ENCODE measurements at regions not wholly inside any gene's neighbourhood (a gene's known extent, or its start where the extent isn't known, plus 50 kb on each side); places are given as distances from the start of the nearest gene placed in this dataset.

DNA sequence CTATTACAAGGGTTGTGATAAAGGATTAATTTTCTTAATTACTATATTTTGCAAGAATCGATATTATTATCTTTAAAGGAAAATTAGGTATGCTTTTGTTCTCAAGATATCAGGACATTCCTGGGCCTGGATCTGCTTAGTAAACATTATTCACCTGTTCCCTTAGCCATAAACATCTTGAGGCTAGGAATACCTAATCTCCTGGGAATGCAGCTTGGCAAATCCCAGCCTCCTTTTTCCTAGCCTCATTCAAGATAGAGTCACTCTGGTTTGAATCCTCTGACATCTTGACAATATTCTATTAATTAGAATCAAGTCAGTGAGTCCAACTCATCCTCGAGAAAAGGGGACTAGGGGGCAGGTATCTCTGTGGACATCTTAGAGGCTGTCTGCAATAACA is 327.1 kb downstream of the STIM2 start:
- no peak for DNase-seq

DNA sequence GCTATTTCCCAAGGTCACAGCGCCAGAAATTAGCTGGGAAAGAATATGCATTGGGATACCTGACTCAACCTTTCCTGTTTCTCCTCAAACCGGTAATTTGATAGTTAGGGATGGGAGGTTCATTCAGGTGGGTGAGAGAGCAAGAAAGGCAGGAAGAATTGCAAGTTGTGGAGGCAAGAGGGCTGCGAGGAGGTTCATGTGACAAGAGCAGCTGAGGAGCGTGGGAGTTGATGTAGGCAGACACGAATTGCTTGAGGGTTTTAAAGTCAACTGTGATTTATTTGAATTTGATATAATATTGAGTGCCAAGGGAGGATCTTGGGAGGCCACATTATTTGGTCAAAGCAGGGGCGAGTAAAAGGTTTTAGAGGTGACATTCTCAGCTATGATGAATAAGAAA is 329.0 kb downstream of the STIM2 start:
- DNase-seq = no peak

DNA sequence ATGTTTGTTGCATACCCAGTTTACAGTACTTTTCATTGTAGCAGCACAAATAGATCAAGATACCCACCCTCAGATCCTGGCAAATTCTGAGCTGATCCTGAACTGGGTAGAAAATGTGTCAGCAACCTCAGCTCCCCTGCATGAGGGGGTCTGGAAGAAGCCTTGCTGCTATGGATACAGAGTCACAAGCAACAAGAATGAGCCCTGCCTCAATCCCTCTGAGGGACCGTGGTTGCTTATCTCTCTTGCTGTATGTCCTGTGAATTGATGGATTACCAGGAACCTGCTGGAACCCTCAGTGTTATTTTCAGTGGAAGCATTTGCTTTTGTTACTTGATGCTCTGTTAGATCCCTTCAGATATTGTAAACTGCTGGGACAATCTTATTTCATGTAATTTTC is 331.0 kb downstream of the STIM2 start:
- DNase-seq = no peak

DNA sequence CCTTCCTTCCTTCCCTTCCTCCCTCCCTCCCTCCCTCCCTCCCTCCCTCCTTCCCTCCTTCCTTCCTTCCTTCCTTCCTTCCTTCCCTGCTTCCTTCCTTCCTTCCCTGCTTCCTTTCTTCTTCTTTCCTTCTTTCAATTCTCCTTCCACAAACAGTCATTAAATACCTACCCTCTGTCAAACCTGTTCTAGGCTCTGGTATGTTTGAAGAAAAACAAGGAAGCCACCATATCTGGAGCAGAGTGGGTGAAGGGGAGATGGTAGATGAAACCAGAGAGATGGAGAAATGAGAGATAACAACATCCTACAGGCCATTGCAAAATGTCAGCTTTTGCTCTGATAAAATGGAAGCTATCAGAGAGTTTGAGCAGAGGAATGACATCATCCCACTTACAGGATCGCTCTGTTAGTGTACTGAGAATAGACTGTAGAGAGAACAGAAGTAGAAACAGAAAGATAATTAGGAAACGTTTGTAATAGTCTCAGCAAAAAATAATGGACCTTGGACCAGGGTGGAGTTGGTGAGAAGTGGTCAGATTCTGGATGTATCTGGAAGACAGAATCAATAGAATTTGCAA is 334.0 kb downstream of the STIM2 start:
- no peak for DNase-seq

DNA sequence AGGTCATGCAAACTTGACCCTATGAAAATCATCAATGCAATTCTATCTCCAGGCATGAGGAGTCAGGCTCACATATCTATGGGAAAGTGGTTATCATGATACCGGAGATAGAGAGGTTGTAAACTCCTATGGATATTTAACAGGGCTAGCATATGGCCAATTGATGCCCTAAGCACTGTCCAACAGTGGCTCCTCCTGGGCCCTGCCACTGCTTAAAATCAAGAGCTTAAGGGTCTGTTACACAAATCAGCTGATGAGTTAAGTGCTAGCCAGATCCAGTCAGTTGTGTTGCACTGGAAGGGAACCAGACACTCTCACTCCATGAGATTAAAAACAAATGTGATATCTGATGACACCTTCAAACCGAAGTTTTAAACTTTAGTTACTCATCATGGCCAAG is 337.6 kb downstream of the STIM2 start:
- DNase-seq = no peak

DNA sequence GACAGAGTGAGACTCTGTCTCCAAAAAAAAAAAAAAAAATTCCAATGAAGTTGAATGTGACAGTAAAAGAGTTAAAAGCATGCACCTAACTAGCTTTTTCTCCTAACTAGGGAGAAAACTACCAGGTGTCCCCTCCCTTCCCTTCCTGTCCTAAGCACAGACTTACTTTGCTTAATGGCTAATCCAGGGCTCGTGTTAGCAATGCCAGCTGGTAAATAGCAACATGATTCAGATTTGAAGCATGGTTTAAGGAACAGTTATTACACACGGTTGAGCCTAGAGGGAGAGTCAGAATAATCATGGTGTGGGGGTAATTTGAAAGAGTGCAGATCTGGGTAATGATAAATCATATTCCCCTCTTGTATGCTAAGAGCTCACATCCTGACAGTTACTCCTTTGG is 338.3 kb downstream of the STIM2 start:
- no peak for DNase-seq

DNA sequence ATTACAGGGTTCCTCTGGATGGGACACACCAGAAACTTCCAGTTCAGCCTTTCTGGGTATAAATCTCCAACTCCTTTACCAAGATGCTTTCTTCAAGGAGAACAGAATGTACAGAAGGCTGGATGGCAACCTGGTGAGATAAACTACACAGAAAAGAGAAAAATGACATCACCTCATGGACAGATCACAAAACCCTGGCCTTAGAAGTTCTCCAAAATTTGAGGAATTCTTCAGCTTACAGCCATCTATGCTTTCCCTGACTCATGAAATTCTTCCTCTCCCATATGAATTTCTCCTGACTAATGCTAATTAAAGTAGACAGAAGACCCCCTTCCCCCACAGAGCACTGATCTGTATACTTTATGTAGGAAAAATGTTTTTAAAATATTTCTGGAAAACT is 345.4 kb downstream of the STIM2 start:
- DNase-seq = no peak

DNA sequence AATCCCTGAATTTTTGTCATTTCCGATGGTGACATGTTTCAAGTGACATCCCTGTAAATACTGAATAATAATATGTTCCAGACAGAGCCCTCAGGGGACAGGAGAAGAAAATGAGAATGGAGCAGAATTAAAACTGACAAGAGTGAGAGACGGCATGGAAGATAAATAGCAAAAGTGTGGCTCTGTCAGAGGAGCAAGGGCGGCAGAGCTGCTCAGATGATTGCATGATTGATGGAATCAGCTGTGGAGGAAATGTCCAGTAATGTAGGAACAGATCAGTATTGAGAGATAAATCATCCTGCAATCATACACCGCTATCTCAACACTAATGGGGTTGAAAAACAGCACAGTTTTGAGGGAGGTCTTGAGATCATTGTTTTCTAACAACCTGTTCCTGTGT is 350.3 kb downstream of the STIM2 start:
- no peak for DNase-seq

DNA sequence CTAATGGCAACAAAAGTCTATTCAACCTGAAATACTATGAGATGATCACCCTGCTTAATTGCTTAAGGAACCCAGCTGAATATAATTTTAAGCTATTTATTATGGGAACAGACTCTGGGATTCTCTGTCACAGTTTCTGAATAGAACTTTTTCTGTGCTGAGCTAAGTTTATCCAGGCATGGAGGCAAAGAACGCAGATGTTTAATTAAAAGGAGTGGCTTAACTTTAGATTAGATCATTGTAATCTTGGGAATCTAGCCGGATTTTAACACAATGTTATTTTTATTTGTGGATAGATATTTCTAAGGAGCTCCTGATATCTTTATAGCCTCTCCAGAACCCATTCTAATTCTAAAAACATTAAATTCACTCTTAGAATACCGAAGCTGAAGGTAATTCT is 353.4 kb downstream of the STIM2 start:
- DNase-seq = no peak

DNA sequence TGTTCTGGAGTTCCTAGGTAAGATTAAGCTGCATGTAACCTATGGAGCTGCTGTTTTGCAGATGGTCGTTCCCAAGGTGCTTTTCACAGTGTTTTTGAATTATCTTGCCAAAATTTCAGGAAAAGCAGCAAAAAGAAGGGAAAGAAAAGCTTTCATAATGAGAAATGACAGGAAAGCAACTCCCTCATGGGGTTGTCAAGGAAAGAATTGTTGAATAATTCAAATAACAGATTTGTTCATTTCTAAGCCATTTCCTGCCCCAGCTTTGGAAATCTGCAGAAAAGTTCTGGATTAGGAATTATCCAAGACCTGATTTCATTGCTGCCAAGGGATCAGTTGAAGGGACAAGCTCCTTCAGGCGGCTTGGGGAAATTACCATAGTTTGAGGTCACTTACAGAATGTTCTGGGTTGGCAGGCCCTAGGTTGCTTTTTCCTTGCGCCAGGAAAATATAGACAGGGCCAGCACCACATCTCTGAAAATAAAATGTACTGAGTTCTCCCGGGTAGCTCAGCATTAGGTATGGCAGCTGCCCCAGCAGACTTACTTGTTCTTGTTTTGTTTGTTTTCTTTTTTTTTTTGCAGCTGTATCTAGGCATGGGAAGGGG is 354.7 kb downstream of the STIM2 start:
- DNase-seq = no peak

DNA sequence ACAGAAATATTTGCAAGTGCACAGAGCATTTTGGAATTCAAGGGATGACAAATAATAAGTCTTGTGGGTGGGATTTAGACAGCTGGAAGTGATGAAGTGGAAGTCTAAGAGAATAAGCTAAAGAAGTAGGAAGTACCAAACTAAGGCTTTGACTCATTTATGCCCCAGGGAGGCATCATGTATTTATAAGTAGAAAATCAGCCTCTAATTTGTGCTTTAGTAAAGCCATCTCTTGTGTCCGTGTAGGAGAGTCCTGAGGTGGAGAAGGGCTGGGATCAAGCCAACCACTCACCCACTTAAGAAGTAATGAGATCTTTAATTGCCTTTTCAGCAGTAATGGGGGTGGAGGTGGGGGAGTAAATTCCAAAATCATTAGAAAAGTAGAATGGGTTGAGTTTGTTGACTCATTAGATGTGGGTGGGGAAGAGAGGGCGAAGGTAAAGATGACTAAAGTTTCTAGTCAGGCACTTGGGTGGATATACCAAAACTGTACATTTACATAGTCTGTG is 356.7 kb downstream of the STIM2 start:
- DNase-seq = no peak

DNA sequence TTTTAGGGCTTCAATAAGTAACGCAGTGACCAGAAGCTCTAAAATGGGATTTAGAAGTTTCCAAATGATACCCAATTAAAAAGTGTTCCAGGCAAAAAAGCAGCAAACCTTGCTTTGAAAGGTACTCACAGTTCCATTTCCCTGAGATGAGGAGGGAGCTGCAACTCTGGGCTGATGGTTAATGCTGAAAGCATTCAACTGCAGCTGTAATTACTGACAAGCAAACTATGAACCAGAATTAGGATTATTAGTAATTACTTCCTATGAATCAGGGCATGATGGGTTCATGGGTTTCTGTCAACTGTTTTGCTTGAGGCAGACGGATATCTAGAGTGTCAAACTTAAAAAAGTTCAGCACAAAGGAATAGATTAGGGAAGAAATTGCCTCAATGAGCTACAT is 357.4 kb downstream of the STIM2 start:
- DNase-seq = no peak

DNA sequence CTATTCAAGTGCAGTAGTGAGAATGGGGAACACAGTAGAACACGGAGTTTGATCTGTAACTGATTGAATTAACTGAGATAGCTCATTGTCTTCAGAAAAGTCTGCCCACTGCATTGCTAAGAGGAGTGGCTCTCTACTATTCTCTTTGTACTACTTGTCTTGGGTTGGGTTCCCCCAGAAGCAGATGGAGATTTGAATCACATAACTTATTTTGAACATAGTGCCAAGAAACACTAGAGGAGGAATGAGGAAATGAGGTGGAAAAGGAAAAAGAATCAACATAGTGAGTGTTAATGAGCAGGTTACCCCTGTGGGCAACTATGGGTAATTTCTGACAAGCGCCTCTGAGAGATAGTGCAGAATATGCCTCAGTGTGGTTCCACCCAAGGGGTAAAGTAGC is 362.7 kb downstream of the STIM2 start:
- no peak for DNase-seq

DNA sequence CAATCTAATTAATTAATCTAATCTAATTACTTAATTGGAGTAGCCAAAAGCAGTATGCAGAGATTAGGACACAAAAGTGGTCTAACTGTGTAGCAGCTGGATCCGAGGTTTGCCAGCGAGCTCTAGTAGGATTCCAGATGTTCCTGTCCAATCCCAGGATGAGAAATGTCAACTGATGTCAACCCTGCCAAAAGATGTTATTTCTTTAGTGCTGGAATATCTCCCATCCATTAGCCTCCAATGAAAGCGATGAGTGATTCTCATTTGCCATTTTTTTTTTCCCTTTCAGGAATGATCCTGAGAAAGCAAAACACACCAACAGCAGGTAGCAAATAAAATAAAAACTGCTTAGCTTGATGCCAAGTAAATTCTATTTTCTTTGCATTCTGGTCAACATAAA is 372.9 kb downstream of the STIM2 start:
- DNase-seq = no peak

DNA sequence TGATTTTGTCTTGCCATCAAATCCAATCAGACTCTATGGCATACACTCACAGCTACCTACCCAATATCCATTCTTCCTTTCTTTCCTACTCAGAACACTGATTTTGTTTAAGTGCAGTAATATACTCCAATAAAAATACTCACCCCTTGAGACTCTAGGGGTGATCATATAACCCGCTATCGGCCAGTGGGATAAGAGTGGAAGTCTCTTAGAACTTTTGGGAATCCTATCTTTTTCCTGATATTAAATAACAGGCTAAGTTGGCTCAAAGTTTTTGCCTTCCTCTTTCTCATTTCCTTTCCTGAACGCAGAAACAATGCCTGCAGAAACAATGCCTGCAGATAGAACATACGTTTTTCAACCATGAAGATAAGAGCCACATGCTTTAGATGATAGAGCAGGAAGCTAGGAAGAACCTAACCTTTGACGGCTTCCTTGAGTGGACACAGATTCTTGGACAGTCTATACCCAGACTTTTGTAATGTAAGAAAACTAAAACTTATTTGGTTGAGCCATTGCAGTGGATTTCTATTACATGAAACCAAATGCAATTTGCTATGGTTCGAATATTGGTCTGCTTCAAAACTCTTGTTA is 373.8 kb downstream of the STIM2 start:
- no peak for DNase-seq

DNA sequence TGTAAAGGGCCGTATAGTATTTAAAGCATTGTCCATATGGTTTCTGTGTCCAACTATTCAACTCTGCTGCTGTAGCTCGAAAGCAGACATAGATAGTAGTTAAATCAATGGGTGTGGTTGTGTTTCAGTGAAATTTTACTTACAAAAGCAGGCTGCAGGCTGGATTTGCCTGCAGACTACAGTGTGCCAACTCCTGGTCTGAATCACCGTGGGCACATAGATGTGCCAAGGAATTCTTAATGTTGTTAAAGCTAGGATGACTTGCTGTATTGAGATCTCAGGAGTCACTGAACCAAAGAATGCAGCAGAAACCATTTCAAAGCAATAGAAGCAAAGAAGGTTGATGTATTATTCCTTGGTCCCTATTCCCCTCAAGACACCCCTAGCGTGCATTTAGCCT is 379.0 kb downstream of the STIM2 start:
- no peak for DNase-seq

DNA sequence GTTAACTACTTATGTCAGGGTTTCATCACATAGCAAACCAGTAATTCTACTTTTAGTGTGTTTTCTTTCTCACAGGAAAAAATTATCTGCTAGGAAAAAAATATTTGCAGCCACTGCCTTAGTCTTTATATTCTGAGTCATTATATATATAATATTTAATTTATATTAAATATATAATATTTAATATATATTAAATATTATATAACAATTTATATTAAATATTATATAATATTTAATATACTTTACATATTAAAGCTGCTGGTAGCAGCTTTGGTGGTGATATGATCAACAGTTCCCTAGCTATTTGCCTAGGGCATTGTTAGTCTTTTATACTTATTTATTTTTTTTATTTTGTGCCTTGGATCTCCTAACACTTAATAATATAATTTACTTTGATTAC is 381.6 kb downstream of the STIM2 start:
- DNase-seq = no peak

DNA sequence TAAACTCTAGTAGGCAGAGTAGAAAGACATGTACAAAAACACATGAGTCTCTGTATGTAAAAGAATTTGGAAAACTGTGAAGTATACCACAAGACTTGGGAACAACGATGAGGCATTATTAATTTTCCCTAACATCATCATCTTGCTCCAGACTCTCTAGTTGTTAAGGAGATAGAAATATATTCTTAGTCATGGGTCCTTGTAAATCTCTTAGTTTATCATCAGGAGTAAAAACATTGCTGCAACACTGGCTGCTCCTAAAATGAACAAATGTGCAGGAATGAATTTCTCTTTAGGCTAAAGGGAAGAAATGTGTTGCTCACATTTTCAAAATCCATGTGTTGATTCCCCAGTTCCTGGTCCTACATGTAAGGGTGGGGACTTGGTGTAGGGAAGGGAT is 384.6 kb downstream of the STIM2 start:
- no peak for DNase-seq

DNA sequence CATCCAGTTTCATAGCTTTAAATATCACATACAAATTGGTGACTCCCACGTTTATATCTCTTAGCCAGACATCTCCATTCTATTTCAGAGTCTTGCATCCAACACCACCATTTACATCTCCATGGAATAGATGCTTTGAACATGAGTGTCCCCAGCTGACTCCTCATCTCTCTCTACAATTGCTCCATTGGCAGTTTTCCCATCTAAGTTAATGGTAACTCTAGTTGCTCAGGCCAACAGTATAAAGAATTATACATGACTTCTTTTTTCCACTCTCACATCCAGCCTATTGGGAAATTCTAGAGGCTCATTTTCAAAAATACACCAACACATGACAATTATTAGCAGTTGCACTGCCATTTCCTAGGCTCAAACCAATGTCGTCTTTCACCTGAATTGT is 388.2 kb downstream of the STIM2 start:
- no peak for DNase-seq

DNA sequence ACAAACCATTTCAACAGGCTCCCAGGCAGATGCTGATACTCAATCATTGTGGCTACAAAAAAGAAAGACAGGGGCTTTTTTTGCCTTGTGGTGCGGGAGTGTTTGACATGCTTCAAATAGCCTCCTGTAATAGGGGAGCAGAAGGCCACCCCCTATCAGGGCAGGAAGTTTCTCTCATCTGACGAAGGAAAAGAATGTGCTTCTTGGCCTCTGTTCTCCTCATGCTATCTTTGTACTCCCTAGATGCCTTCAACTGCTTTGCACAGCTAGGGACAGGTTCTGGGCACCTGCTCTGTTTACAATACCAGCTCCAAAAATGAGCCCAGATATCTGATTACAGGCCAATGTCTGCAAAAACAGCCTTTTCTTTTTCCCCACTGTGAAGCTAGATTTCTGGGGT is 391.1 kb downstream of the STIM2 start:
- no peak for DNase-seq

DNA sequence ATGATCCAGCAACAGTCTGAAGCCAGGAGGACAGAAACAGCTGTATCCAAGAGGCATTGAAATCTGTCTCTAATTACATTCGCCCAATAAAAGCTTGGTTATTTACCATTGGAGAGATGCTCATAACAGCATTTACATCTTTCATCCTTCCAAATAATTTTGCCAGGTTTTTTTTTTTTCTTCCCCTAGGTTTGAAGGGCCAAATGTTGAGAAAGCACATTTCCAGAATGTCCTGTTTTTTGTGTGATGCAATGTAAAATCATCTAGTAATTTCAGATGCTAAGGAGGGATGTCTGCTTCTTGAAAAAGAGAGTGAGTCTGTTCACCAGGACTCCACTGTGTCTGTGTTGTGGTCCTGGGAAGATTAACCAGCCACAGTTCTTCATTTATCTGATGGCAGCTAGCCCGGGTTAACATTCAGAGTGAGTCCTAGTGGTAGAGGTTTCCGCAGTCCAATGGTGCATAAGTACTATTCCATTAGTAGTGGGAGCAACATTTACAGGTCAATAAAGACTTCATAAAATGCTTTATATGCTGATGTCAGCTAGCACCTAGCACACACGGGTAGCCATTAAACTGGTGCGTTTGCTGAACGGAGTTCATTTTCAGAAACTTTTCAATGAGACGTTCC is 406.8 kb downstream of the STIM2 start:
- no peak for DNase-seq

DNA sequence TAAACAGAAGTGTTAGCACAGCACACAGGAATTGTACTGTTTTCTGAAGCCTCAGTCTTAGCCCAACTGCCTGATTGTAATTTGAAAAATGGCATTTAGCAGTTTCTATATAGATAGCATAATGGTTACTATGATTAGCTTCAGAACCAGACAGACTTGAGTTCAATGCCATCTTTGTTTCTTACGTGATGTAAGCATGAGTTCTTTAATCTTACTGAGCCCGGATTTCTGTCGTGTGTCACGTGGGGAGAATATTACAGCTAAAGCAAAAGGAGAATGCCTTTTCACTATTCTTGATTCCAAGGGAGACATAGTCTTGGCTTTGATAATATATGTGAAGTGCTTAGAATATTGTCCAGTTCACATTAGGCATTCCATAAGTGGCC is 407.3 kb downstream of the STIM2 start:
- no peak for DNase-seq

DNA sequence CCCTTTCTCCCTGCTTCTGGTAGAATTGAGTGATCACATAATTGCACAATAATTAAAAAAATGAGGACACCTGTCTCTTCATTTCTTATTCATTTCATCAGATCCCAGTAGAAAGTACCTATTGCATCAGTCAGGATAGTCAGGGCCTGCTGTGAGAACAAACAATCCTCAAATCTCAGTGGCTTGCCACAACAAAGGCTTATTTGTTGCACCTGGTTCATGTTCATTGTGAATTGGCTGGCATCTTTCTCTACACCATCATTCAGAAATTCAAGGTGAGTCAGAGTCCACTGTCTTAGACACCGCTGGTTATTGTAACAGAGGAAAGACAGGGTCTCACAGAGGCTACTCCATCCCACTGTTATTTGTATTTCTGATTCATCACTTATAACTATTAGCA is 409.8 kb downstream of the STIM2 start:
- no peak for DNase-seq

DNA sequence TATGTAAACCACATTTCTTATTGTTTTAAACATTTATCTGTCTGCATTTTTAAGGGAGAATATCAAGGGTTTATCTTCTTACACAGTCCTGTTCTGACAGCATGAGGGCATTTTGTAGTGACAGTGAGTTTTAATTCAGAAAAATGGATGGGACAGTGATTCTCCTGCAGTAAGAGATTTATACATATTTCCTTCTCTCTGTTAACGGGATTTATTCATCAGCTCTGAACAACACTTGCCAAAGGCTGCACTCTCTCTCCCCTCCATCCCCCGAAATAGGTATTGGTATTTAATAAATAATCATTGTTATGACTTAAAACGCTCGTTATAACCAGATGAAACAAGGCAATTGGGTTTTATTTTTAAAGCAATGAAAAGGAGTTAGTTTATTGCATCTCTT is 410.9 kb downstream of the STIM2 start:
- no peak for DNase-seq

DNA sequence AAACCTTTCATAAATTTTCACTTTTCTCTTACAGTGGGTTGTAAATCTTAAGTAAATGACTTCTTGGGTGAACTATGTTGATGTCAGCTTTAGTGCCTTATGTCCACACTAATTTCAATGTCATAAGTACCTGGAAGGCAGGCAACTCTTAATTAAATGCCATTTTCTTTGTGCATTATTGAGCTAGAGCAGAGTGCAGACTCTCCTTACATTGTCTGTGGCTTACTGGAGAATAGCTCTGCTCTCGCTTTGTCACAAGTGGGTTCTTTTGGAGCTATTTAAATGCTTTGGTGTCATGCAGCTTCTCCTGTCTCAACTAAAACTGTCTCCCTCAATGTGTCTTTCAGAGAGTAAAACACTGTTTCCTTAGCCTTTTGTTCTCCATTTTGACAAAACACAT is 411.6 kb downstream of the STIM2 start:
- DNase-seq = no peak

All from stimulated activated CD4-positive, alpha-beta T cell treated with anti-CD3 and anti-CD28 coated beads, Interleukin-2, amount 100 ng/mL, for 24 hours (primary cell).